HepG2 (cell line): ENCODE measurements at regions not wholly inside any gene's neighbourhood (a gene's known extent, or its start where the extent isn't known, plus 50 kb on each side); places are given as distances from the start of the nearest gene placed in this dataset.

ENCODE experiments used
- DPF2 ChIP-seq: sonication (generic); formaldehyde crosslinking; IDR thresholded peaks from 2 replicates; pipeline ENCODE4 v1.4.0; 2020; ENCODE audit warnings: mild to moderate bottlenecking, low read depth, missing genetic modification reagents, borderline replicate concordance
- KLF9 ChIP-seq: IDR thresholded peaks from 2 replicates; pipeline ENCODE4 v1.6.1; 2016; ENCODE audit warnings: low read depth
- MXI1 ChIP-seq: IDR thresholded peaks from 3 replicates; pipeline ENCODE4 v1.6.1; 2012; ENCODE audit warnings: low read depth, low read length, inconsistent platforms, borderline replicate concordance
- SMYD3 ChIP-seq: sonication (generic); formaldehyde crosslinking; IDR thresholded peaks from 2 replicates; pipeline ENCODE4 v1.8.1; 2023; ENCODE audit warnings: mild to moderate bottlenecking, missing genetic modification reagents
- TOPORS ChIP-seq: sonication (generic); formaldehyde crosslinking; IDR thresholded peaks from 2 replicates; pipeline ENCODE4 v1.8.0; 2023; ENCODE audit warnings: mild to moderate bottlenecking, missing genetic modification reagents
- XRCC5 ChIP-seq: fragments of 200-400 bp; formaldehyde crosslinking; optimal IDR thresholded peaks from 2 replicates; pipeline ENCODE3; 2017; ENCODE audit warnings: mild to moderate bottlenecking, low read length
- ZNF33A ChIP-seq: sonication (generic); formaldehyde crosslinking; IDR thresholded peaks from 2 replicates; pipeline ENCODE4 v1.5.1; 2020; ENCODE audit warnings: missing genetic modification reagents, mild to moderate bottlenecking, moderate library complexity, borderline replicate concordance
- ZNF441 ChIP-seq: sonication (generic); formaldehyde crosslinking; IDR thresholded peaks from 2 replicates; pipeline ENCODE4 v1.7.0; 2021; ENCODE audit warnings: missing genetic modification reagents, borderline replicate concordance
- ZNF572 ChIP-seq: sonication (generic); formaldehyde crosslinking; IDR thresholded peaks from 2 replicates; pipeline ENCODE4 v1.5.1; 2020; ENCODE audit warnings: mild to moderate bottlenecking, missing genetic modification reagents
- TF ChIP-seq, protein P1 (sequence below): IDR thresholded peaks from 2 replicates; pipeline ENCODE4 v1.4.0; 2020; ENCODE audit warnings: mild to moderate bottlenecking, missing genetic modification reagents
- TF ChIP-seq, protein P2 (sequence below): fragments of 450-650 bp; IDR thresholded peaks from 2 replicates; pipeline ENCODE4 v1.6.1; 2017

DNA sequence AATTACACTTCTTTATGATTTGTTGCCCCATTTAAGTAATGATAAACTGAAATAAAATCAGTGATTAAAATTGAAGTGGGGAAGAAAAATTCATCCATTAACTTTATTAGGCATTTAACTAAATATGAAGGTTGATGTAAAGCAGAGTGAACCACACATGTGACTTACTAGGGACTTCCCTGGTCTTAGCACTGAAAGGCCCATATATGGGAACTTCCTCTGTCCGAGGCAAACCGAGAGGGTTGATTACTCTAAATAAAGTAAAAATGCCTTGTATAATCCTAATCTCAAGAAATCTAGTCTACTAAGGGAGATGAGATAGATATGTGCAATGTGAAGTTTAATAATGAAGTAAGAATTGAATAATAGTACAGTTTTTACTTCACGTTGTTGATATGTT lies 403.9 kb upstream of the RPS6KA3 start (continued):
- TF ChIP-seq, protein P1, sequence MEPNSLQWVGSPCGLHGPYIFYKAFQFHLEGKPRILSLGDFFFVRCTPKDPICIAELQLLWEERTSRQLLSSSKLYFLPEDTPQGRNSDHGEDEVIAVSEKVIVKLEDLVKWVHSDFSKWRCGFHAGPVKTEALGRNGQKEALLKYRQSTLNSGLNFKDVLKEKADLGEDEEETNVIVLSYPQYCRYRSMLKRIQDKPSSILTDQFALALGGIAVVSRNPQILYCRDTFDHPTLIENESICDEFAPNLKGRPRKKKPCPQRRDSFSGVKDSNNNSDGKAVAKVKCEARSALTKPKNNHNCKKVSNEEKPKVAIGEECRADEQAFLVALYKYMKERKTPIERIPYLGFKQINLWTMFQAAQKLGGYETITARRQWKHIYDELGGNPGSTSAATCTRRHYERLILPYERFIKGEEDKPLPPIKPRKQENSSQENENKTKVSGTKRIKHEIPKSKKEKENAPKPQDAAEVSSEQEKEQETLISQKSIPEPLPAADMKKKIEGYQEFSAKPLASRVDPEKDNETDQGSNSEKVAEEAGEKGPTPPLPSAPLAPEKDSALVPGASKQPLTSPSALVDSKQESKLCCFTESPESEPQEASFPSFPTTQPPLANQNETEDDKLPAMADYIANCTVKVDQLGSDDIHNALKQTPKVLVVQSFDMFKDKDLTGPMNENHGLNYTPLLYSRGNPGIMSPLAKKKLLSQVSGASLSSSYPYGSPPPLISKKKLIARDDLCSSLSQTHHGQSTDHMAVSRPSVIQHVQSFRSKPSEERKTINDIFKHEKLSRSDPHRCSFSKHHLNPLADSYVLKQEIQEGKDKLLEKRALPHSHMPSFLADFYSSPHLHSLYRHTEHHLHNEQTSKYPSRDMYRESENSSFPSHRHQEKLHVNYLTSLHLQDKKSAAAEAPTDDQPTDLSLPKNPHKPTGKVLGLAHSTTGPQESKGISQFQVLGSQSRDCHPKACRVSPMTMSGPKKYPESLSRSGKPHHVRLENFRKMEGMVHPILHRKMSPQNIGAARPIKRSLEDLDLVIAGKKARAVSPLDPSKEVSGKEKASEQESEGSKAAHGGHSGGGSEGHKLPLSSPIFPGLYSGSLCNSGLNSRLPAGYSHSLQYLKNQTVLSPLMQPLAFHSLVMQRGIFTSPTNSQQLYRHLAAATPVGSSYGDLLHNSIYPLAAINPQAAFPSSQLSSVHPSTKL (CRISPR knock-in tag) = no peak
- TF ChIP-seq TOPORS (CRISPR knock-in tag) (no peak), DPF2 (CRISPR knock-in tag) (no peak), SMYD3 (CRISPR knock-in tag) (no peak), XRCC5 (no peak), ZNF33A (no peak), KLF9 (CRISPR knock-in tag) (no peak), MXI1 (no peak), ZNF441 (CRISPR knock-in tag) (no peak), ZNF572 (CRISPR knock-in tag) (no peak)
- TF ChIP-seq, protein P2, sequence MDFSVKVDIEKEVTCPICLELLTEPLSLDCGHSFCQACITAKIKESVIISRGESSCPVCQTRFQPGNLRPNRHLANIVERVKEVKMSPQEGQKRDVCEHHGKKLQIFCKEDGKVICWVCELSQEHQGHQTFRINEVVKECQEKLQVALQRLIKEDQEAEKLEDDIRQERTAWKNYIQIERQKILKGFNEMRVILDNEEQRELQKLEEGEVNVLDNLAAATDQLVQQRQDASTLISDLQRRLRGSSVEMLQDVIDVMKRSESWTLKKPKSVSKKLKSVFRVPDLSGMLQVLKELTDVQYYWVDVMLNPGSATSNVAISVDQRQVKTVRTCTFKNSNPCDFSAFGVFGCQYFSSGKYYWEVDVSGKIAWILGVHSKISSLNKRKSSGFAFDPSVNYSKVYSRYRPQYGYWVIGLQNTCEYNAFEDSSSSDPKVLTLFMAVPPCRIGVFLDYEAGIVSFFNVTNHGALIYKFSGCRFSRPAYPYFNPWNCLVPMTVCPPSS = no peak
